ENCODE measurements at regions not wholly inside any gene's neighbourhood (a gene's known extent, or its start where the extent isn't known, plus 50 kb on each side); places are given as distances from the start of the nearest gene placed in this dataset.
A peak's percentile ranks its signal among the peaks of the same experiment; 100 is the strongest.

- Histone ChIP-seq H2BK5ac (ENCODE audit: low read depth, low read length, poor library complexity) (no peak overlapping the region), H2BK12ac (ENCODE audit: low read length) (no peak overlapping the region), H4K8ac (ENCODE audit: low read depth, low read length) (no peak overlapping the region), H3K27ac (ENCODE audit: low read depth, low read length) (no peak overlapping the region), H3K4ac (ENCODE audit: low read depth, low read length) (no peak overlapping the region), H2BK120ac (ENCODE audit: insufficient read depth, low read length, poor library complexity) (no peak overlapping the region), H3K4me3 (ENCODE audit: low read depth, low read length) (no peak overlapping the region), H4K91ac (ENCODE audit: low read depth, low read length) (no peak overlapping the region), H3K36me3 (ENCODE audit: control insufficient read depth in 1 of 2, insufficient read depth in 2 of 2, low read length in 2 of 2) (no peaks in the 10 kb centered on the region), H3K27me3 (ENCODE audit: insufficient read depth, low read length) (no peaks in the 10 kb centered on the region), H3K4me2 (ENCODE audit: low read length) (no peak overlapping the region), H3K79me1 (ENCODE audit: low read length) (no peaks in the 10 kb centered on the region), H3K18ac (ENCODE audit: low read length) (no peak overlapping the region), H3K23ac (ENCODE audit: low read length) (no peak overlapping the region), H3K9me3 (ENCODE audit: insufficient read depth, low read depth, low read length) (no peaks in the 10 kb centered on the region), H3K4me1 (ENCODE audit: control insufficient read depth in 1 of 2, insufficient read depth in 2 of 2, low read length in 2 of 2) (peaks cover 0 to 2% of the 10 kb centered on the region in 2 experiments), H2AK5ac (ENCODE audit: low read length) (no peak overlapping the region), H3K14ac (ENCODE audit: low read length) (no peak overlapping the region), H4K12ac (ENCODE audit: low read depth, low read length) (no peak overlapping the region), H2AFZ (ENCODE audit: insufficient read depth, low read length, poor library complexity) (no peak overlapping the region), H3K9ac (ENCODE audit: low read length) (no peak overlapping the region), H3K79me2 (ENCODE audit: control insufficient read depth, insufficient read depth, low read length, poor library complexity) (no peaks in the 10 kb centered on the region)
- DNase-seq = peak; percentile 14 to 59
- WGBS (ENCODE audit: extremely low coverage, insufficient coverage, insufficient read length) = no CpG with 5 or more reads among the region's 3 CpGs
Measured at GRCh38 chr6:8821981-8822381, 386.6 kb upstream of the SLC35B3 start.

GRCh38 chr6:8820313-8820712 is 385.0 kb upstream of the SLC35B3 start:
- Histone ChIP-seq H4K12ac (ENCODE audit: low read depth, low read length) (no peak overlapping the region), H2AFZ (ENCODE audit: insufficient read depth, low read length, poor library complexity) (no peak overlapping the region), H2BK5ac (ENCODE audit: low read depth, low read length, poor library complexity) (no peak overlapping the region), H2BK120ac (ENCODE audit: insufficient read depth, low read length, poor library complexity) (no peak overlapping the region), H3K4ac (ENCODE audit: low read depth, low read length) (no peak overlapping the region), H3K23ac (ENCODE audit: low read length) (no peak overlapping the region), H3K79me1 (ENCODE audit: low read length) (no peaks in the 10 kb centered on the region), H3K79me2 (ENCODE audit: control insufficient read depth, insufficient read depth, low read length, poor library complexity) (no peaks in the 10 kb centered on the region), H4K8ac (ENCODE audit: low read depth, low read length) (no peak overlapping the region), H3K27me3 (ENCODE audit: insufficient read depth, low read length) (no peaks in the 10 kb centered on the region), H3K4me1 (ENCODE audit: control insufficient read depth in 1 of 2, insufficient read depth in 2 of 2, low read length in 2 of 2) (peaks cover 0 to 2% of the 10 kb centered on the region in 2 experiments), H3K18ac (ENCODE audit: low read length) (no peak overlapping the region), H3K9me3 (ENCODE audit: insufficient read depth, low read depth, low read length) (no peaks in the 10 kb centered on the region), H3K4me2 (ENCODE audit: low read length) (no peak overlapping the region), H2AK5ac (ENCODE audit: low read length) (no peak overlapping the region), H4K91ac (ENCODE audit: low read depth, low read length) (no peak overlapping the region), H3K36me3 (ENCODE audit: control insufficient read depth in 1 of 2, insufficient read depth in 2 of 2, low read length in 2 of 2) (no peaks in the 10 kb centered on the region), H3K9ac (ENCODE audit: low read length) (no peak overlapping the region), H3K4me3 (ENCODE audit: low read depth, low read length) (no peak overlapping the region), H2BK12ac (ENCODE audit: low read length) (no peak overlapping the region), H3K27ac (ENCODE audit: low read depth, low read length) (no peak overlapping the region), H3K14ac (ENCODE audit: low read length) (no peak overlapping the region)
- DNase-seq = no peak

GRCh38 chr6:8819446-8819845 is 384.1 kb upstream of the SLC35B3 start:
- Histone ChIP-seq H3K9ac (ENCODE audit: low read length) (no peak overlapping the region), H2AK5ac (ENCODE audit: low read length) (no peak overlapping the region), H2BK120ac (ENCODE audit: insufficient read depth, low read length, poor library complexity) (no peak overlapping the region), H4K12ac (ENCODE audit: low read depth, low read length) (no peak overlapping the region), H4K8ac (ENCODE audit: low read depth, low read length) (no peak overlapping the region), H2AFZ (ENCODE audit: insufficient read depth, low read length, poor library complexity) (no peak overlapping the region), H3K27me3 (ENCODE audit: insufficient read depth, low read length) (no peaks in the 10 kb centered on the region), H3K27ac (ENCODE audit: low read depth, low read length) (no peak overlapping the region), H3K79me1 (ENCODE audit: low read length) (no peaks in the 10 kb centered on the region), H2BK5ac (ENCODE audit: low read depth, low read length, poor library complexity) (no peak overlapping the region), H2BK12ac (ENCODE audit: low read length) (no peak overlapping the region), H3K79me2 (ENCODE audit: control insufficient read depth, insufficient read depth, low read length, poor library complexity) (no peaks in the 10 kb centered on the region), H3K14ac (ENCODE audit: low read length) (no peak overlapping the region), H3K4ac (ENCODE audit: low read depth, low read length) (no peak overlapping the region), H4K91ac (ENCODE audit: low read depth, low read length) (no peak overlapping the region), H3K36me3 (ENCODE audit: control insufficient read depth in 1 of 2, insufficient read depth in 2 of 2, low read length in 2 of 2) (no peaks in the 10 kb centered on the region), H3K4me2 (ENCODE audit: low read length) (no peak overlapping the region), H3K18ac (ENCODE audit: low read length) (no peak overlapping the region), H3K23ac (ENCODE audit: low read length) (no peak overlapping the region), H3K9me3 (ENCODE audit: insufficient read depth, low read depth, low read length) (no peaks in the 10 kb centered on the region), H3K4me1 (ENCODE audit: control insufficient read depth in 1 of 2, insufficient read depth in 2 of 2, low read length in 2 of 2) (peaks cover 0 to 2% of the 10 kb centered on the region in 2 experiments), H3K4me3 (ENCODE audit: low read depth, low read length) (no peak overlapping the region)
- DNase-seq = no peak
- WGBS (ENCODE audit: extremely low coverage, insufficient coverage, insufficient read length) = no CpG with 5 or more reads among the region's 5 CpGs

GRCh38 chr6:8814440-8815000 is 379.2 kb upstream of the SLC35B3 start:
- no peak overlapping the region for H4K12ac ChIP-seq (ENCODE audit: low read depth, low read length)
- H3K14ac ChIP-seq (ENCODE audit: low read length) = no peak overlapping the region
- no peaks in the 10 kb centered on the region for H3K36me3 ChIP-seq (ENCODE audit: control insufficient read depth in 1 of 2, insufficient read depth in 2 of 2, low read length in 2 of 2)
- no peak overlapping the region for H4K91ac ChIP-seq (ENCODE audit: low read depth, low read length)
- no peaks in the 10 kb centered on the region for H3K4me1 ChIP-seq (ENCODE audit: control insufficient read depth in 1 of 2, insufficient read depth in 2 of 2, low read length in 2 of 2)
- WGBS (ENCODE audit: extremely low coverage, insufficient coverage, insufficient read length) = no CpG with 5 or more reads among the region's 1 CpG
- H3K9ac ChIP-seq (ENCODE audit: low read length) = no peak overlapping the region
- H2AFZ ChIP-seq (ENCODE audit: insufficient read depth, low read length, poor library complexity) = no peak overlapping the region
- no peak overlapping the region for H3K23ac ChIP-seq (ENCODE audit: low read length)
- H3K18ac ChIP-seq (ENCODE audit: low read length) = no peak overlapping the region
- H3K4ac ChIP-seq (ENCODE audit: low read depth, low read length) = no peak overlapping the region
- no peak overlapping the region for H3K4me2 ChIP-seq (ENCODE audit: low read length)
- H3K79me2 ChIP-seq (ENCODE audit: control insufficient read depth, insufficient read depth, low read length, poor library complexity) = no peaks in the 10 kb centered on the region
- no peak overlapping the region for H3K4me3 ChIP-seq (ENCODE audit: low read depth, low read length)
- H3K27ac ChIP-seq (ENCODE audit: low read depth, low read length) = no peak overlapping the region
- H3K79me1 ChIP-seq (ENCODE audit: low read length) = no peaks in the 10 kb centered on the region
- no peaks in the 10 kb centered on the region for H3K9me3 ChIP-seq (ENCODE audit: insufficient read depth, low read depth, low read length)
- no peak overlapping the region for H2BK5ac ChIP-seq (ENCODE audit: low read depth, low read length, poor library complexity)
- DNase-seq = no peak
- H4K8ac ChIP-seq (ENCODE audit: low read depth, low read length) = no peak overlapping the region
- H2BK12ac ChIP-seq (ENCODE audit: low read length) = no peak overlapping the region
- H2BK120ac ChIP-seq (ENCODE audit: insufficient read depth, low read length, poor library complexity) = no peak overlapping the region
- H2AK5ac ChIP-seq (ENCODE audit: low read length) = no peak overlapping the region
- H3K27me3 ChIP-seq (ENCODE audit: insufficient read depth, low read length) = no peaks in the 10 kb centered on the region
